ENCODE measurements at regions not wholly inside any gene's neighbourhood (a gene's known extent, or its start where the extent isn't known, plus 50 kb on each side); places are given as distances from the start of the nearest gene placed in this dataset.
A peak's percentile ranks its signal among the peaks of the same experiment; 100 is the strongest.

DNA sequence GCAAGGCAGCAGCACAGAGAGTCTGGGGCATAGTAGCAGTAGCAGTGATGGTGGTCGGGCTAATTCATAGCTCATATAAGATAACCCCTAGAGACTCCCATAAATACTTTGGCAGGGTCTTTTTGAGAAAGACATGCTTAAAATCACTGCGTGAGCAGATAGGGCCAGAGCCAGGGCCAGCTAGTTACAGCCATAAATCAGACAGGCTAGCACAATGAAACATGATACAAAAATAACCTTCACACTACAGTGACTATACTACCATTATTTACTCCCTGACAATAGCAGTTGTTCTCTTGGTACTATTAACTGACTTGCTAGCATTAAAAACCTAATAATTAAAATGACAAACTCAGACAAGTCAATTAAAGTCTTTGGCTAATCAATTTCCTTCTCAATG, 295.9 kb downstream of the SMARCA1 start:
- ATAC-seq, result no peak
- intact Hi-C loops (cut with DNase I, micrococcal nuclease), result no loop called here
- no peak for DNase-seq

GRCh38 chrX:129193357-129193756, 329.9 kb downstream of the SMARCA1 start:
- intact Hi-C loops (cut with DNase I, micrococcal nuclease), result no loop called here
- ATAC-seq, result peak; percentile 42
- peak; percentile 33 to 36 for DNase-seq

GRCh38 chrX:129188231-129188630, 335.1 kb downstream of the SMARCA1 start:
- ATAC-seq (no peak), DNase-seq (no peak)
- intact Hi-C loops (cut with DNase I, micrococcal nuclease), result no loop called here

GRCh38 chrX:129176710-129177109, 346.6 kb downstream of the SMARCA1 start:
- intact Hi-C loops (cut with DNase I, micrococcal nuclease), result no loop called here
- ATAC-seq (no peak), DNase-seq (no peak)

GRCh38 chrX:129161108-129161507, 362.2 kb downstream of the SMARCA1 start:
- intact Hi-C loops (cut with DNase I, micrococcal nuclease), result no loop called here
- no peak for DNase-seq
- ATAC-seq, result no peak

DNA sequence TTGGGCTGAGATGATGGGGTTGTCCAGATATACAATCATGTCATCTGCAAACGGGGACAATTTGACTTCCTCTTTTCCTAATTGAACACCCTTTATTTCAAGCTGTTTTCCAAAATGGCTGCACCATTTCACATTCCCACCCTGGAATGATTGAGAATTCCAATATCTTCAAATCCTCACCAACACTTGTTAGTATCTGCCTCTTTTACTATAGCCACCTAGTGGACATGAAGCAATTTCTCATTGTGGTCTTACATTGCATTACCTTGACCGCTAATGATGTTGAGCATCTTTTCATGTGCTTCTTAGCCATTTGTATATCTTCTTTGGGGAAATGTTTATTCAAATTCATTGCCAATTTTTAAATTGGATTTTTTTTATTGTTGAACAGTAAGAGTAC, 364.8 kb downstream of the SMARCA1 start:
- no peak for ATAC-seq
- intact Hi-C loops (cut with DNase I, micrococcal nuclease), result no loop called here
- no peak for DNase-seq

- DNase-seq, result no peak
- no peak for ATAC-seq
- intact Hi-C loops (cut with DNase I, micrococcal nuclease), result no loop called here
These were observed 377.4 kb downstream of the SMARCA1 start for GRCh38 chrX:129145840-129146272.

DNA sequence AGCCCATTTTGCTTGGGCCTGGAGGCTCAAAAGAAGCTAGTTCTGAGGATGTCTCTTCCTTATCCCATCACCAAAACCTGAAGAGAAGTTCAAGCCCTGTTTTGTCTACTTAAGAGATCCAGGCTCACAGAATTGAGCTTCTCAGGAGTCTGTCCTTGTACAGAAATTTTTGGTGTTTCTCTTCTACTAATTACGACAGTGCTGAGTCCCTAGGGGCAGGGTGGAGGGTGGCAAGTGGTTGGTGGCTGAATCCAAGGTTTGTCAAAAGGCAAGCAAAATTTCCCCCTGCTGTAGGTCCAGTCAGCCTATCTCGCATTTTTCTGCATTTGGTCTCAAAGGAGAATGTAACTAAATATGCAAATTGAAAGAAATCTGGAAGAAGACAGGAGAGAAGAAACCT, 377.9 kb downstream of the SMARCA1 start:
- no peak for ATAC-seq
- intact Hi-C loops (cut with DNase I, micrococcal nuclease), result no loop called here
- no peak for DNase-seq

DNA sequence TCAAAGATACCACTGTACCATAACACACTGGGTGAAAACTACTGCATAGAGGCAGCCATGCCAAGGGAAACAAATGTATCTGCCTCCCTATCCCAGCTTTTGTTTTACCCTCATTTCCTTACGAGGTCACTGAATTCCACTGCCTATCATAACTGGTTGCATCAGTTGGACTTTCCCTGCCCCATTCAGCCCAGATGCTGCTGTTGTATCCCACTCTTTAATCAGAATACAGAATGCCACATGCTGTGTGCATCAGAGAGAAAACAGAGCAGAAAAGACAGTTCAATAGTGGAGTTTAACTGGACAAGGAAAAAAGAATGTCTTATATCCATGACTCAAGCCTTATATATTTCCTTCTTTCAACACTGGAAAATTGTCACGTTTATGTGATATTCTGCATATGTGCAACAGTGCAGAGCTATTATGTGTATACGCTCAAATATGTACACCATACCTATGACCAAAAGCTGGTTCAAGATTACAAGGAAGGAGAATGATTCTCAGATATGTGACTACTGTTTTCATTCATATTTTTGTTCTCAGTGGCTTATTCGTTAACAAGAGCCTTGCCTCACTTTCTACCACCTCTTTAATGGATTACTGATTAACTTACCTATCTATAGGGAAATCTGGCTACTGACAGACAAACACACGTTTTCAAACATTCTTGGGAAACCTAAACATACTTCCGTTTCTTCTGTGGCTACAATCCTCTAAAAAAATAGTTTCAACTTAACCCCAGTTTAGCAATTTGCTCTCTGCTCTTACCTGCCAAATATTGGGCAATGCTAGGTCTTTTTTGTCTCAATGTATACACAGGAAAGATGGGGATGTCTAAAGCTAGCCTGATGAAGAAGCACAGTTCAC, 378.9 kb downstream of the SMARCA1 start:
- intact Hi-C loops (cut with DNase I, micrococcal nuclease), result no loop called here
- ATAC-seq (peak; percentile 55), DNase-seq (no peak)

GRCh38 chrX:129139837-129140598, 383.3 kb downstream of the SMARCA1 start:
- intact Hi-C loops (cut with DNase I, micrococcal nuclease), result no loop called here
- ATAC-seq, result no peak
- no peak for DNase-seq

GRCh38 chrX:129125122-129125914, 398.0 kb downstream of the SMARCA1 start:
- ATAC-seq (no peak), DNase-seq (no peak)
- intact Hi-C loops (cut with DNase I, micrococcal nuclease), result no loop called here

- intact Hi-C loops (cut with DNase I, micrococcal nuclease), result no loop called here
- DNase-seq (no peak), ATAC-seq (no peak)
These were observed 399.5 kb downstream of the SMARCA1 start for GRCh38 chrX:129123795-129124194.

GRCh38 chrX:129116676-129117470, 406.4 kb downstream of the SMARCA1 start:
- intact Hi-C loops (cut with DNase I, micrococcal nuclease), result no loop called here
- no peak for DNase-seq
- ATAC-seq, result no peak

- intact Hi-C loops (cut with DNase I, micrococcal nuclease), result no loop called here
- ATAC-seq (no peak), DNase-seq (no peak)
These were observed 407.4 kb downstream of the SMARCA1 start for GRCh38 chrX:129115935-129116334.

GRCh38 chrX:129115104-129115503, 408.2 kb downstream of the SMARCA1 start:
- intact Hi-C loops (cut with DNase I, micrococcal nuclease), result no loop called here
- peak; percentile 52 for ATAC-seq
- DNase-seq, result peak in 1 of 2 donors; percentile 41

DNA sequence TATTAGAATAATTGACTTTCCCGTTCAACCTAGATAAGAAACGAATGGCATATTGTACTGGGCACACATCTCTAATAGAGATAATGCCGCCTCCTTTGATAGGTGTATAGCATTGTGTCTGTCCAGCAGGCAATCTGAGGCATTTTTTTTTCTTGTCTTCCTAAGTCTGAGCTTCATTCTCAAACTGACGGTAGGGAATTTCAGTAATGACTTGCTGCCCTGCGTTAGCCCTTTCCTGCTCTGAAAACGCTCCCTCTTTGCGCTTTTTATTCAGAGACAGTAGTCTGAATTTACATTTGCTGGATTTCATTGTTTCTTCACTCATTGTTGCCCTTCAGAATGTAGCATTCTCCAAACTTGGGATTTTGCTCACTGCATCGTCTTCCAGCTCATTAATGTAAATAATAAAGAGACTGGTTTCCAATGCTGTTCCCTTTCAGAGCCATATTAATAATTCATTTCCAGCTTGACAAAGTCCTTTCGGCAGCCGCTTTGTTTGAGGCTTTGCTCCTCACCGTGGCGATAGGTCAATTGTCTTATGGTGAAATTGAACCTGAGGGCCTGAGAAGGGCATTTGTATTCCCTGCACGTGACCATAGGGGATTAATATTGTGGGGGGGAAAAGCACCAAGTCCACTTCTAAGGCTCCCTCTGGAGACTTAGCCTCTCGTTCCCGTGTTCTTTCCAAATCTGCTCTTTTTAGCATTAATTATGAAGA, 412.1 kb downstream of the SMARCA1 start:
- DNase-seq (no peak), ATAC-seq (no peak)
- intact Hi-C loops (cut with DNase I, micrococcal nuclease), result no loop called here

GRCh38 chrX:129108936-129109335, 414.4 kb downstream of the SMARCA1 start:
- no peak for ATAC-seq
- intact Hi-C loops (cut with DNase I, micrococcal nuclease), result no loop called here
- DNase-seq, result no peak

- ATAC-seq (no peak), DNase-seq (no peak)
- intact Hi-C loops (cut with DNase I, micrococcal nuclease), result no loop called here
These were observed 424.1 kb downstream of the SMARCA1 start for GRCh38 chrX:129099207-129099606.

Data from left colon (tissue), 2 donors.